ENCODE measurements at regions not wholly inside any gene's neighbourhood (a gene's known extent, or its start where the extent isn't known, plus 50 kb on each side); places are given as distances from the start of the nearest gene placed in this dataset.

- no peaks in the 10 kb centered on the region for H3K9me3 ChIP-seq
- in situ Hi-C loops (cut with MboI; ENCODE audit: low sequenced_read_pairs in 4 of 4), result no loop called here
- H3K36me3 ChIP-seq, result no peaks in the 10 kb centered on the region
- TF ChIP-seq CTCF (IDR thresholded peaks at IDR 0.05 in 4 of 5, conservative IDR thresholded peaks at IDR 0.05 in 1 of 5) (no peak), POLR2A (IDR thresholded peaks at IDR 0.05) (no peak)
- H3K27me3 ChIP-seq, result no peaks in the 10 kb centered on the region
- intact Hi-C loops (cut with DNase I; ENCODE audit: low total_unique reads), result no loop called here
- DNase-seq (no peak), ATAC-seq (no peak)
- H3K4me1 ChIP-seq, result no peaks in the 10 kb centered on the region
- H3K27ac ChIP-seq, result no peak overlapping the region
- H3K4me3 ChIP-seq, result no peak overlapping the region
These were observed 210.4 kb upstream of the ZBTB20 start for GRCh38 chr3:115357456-115357855.

GRCh38 chr3:115359536-115359935 is 212.4 kb upstream of the ZBTB20 start:
- no peak overlapping the region for H3K27ac ChIP-seq
- no peak for ATAC-seq
- no peaks in the 10 kb centered on the region for H3K9me3 ChIP-seq
- no peak for TF ChIP-seq POLR2A (IDR thresholded peaks at IDR 0.05)
- no peak for TF ChIP-seq CTCF (IDR thresholded peaks at IDR 0.05 in 4 of 5, conservative IDR thresholded peaks at IDR 0.05 in 1 of 5)
- H3K36me3 ChIP-seq, result no peaks in the 10 kb centered on the region
- H3K27me3 ChIP-seq, result no peaks in the 10 kb centered on the region
- DNase-seq, result no peak
- no peaks in the 10 kb centered on the region for H3K4me1 ChIP-seq
- intact Hi-C loops (cut with DNase I; ENCODE audit: low total_unique reads), result no loop called here
- H3K4me3 ChIP-seq, result no peak overlapping the region
- in situ Hi-C loops (cut with MboI; ENCODE audit: low sequenced_read_pairs in 4 of 4), result no loop called here

DNA sequence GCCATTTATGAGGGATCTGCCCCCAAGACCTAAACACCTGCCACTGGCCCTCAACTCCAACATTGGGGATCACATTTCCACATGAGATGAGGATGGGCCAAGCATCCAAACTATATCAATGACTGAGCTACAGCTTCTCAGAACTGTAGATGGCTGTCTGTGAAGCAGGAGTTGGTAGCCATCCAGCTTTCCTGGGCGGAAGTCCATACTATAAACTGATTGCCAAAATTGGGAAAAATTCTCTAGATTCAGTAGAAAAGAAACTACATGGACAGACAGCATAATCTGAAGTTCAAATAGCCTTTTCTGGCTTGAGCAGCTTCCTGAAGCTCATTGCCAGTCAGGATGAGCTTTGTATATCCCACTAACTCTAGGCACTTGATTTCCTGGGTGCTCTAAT is 214.7 kb upstream of the ZBTB20 start:
- in situ Hi-C loops (cut with MboI; ENCODE audit: low sequenced_read_pairs in 4 of 4), result no loop called here
- TF ChIP-seq CTCF (IDR thresholded peaks at IDR 0.05 in 4 of 5, conservative IDR thresholded peaks at IDR 0.05 in 1 of 5) (no peak), POLR2A (IDR thresholded peaks at IDR 0.05) (no peak)
- ATAC-seq, result no peak

GRCh38 chr3:115363071-115363470 is 216.0 kb upstream of the ZBTB20 start:
- H3K4me1 ChIP-seq, result no peaks in the 10 kb centered on the region
- TF ChIP-seq CTCF (IDR thresholded peaks at IDR 0.05 in 4 of 5, conservative IDR thresholded peaks at IDR 0.05 in 1 of 5), result no peak
- no peak for TF ChIP-seq POLR2A (IDR thresholded peaks at IDR 0.05)
- H3K4me3 ChIP-seq, result no peak overlapping the region
- intact Hi-C loops (cut with DNase I; ENCODE audit: low total_unique reads), result no loop called here
- ATAC-seq (no peak), DNase-seq (no peak)
- no peaks in the 10 kb centered on the region for H3K27me3 ChIP-seq
- H3K27ac ChIP-seq, result no peak overlapping the region
- in situ Hi-C loops (cut with MboI; ENCODE audit: low sequenced_read_pairs in 4 of 4), result no loop called here
- H3K9me3 ChIP-seq, result no peaks in the 10 kb centered on the region
- H3K36me3 ChIP-seq, result no peaks in the 10 kb centered on the region

More for the DNA sequence above, 214.7 kb upstream of the ZBTB20 start:
- no peak for DNase-seq
- intact Hi-C loops (cut with DNase I; ENCODE audit: low total_unique reads), result no loop called here
- no peaks in the 10 kb centered on the region for H3K9me3 ChIP-seq
- no peaks in the 10 kb centered on the region for H3K27me3 ChIP-seq
- H3K4me3 ChIP-seq, result no peak overlapping the region
- no peaks in the 10 kb centered on the region for H3K36me3 ChIP-seq
- no peaks in the 10 kb centered on the region for H3K4me1 ChIP-seq
- no peak overlapping the region for H3K27ac ChIP-seq

DNA sequence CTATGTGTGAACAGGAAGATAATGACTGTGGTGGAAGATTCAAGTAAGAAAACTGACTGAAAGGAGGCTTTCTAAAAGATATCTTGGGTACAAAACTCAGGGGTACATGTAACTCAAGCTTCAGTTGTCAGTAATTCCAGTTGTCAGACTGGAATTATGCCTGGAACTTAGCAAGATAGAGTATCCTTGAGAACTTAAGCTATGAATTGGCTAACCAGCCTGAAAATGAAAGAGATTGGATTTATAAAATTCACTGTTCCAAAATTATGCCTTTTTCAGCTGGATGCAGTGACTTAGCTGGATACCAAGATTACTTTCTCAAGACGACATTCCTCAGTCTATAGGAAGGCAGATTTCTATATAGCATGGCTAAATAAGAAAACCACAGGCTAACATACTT is 221.9 kb upstream of the ZBTB20 start:
- Histone ChIP-seq H3K27ac (no peak overlapping the region), H3K4me3 (no peak overlapping the region), H3K4me1 (no peaks in the 10 kb centered on the region), H3K27me3 (no peaks in the 10 kb centered on the region), H3K36me3 (no peaks in the 10 kb centered on the region), H3K9me3 (no peaks in the 10 kb centered on the region)
- in situ Hi-C loops (cut with MboI; ENCODE audit: low sequenced_read_pairs in 4 of 4), result no loop called here
- intact Hi-C loops (cut with DNase I; ENCODE audit: low total_unique reads), result no loop called here
- no peak for ATAC-seq
- no peak for DNase-seq
- TF ChIP-seq CTCF (IDR thresholded peaks at IDR 0.05 in 4 of 5, conservative IDR thresholded peaks at IDR 0.05 in 1 of 5) (no peak), POLR2A (IDR thresholded peaks at IDR 0.05) (no peak)
